CD4-positive, CD25-positive, alpha-beta regulatory T cell (primary cell): ENCODE measurements at regions not wholly inside any gene's neighbourhood (a gene's known extent, or its start where the extent isn't known, plus 50 kb on each side); places are given as distances from the start of the nearest gene placed in this dataset.

Source experiments
- ATAC-seq, 2 donors: fragments of 150-1000 bp; cut with Tn5 transposase; one replicate each; pipeline ENCODE4 v1.10.0; 2021; ENCODE audit warnings: low read depth in 2 of 2, moderate number of reproducible peaks in 2 of 2, moderate library complexity in 1 of 2
- DNase-seq, 3 donors: peaks; one replicate each; pipeline versions ENCODE4 v3.0.0 to v3.0.0-alpha.2; 2012 to 2022; ENCODE audit warnings: mixed read lengths in 1 of 3
- H3K27ac ChIP-seq: one replicate; pipeline ENCODE4 v1.7.0; 2013; ENCODE audit warnings: mild to moderate bottlenecking, low read length; ENCODE audit not compliant: insufficient read depth, poor library complexity, severe bottlenecking
- H3K27me3 ChIP-seq: one replicate; pipeline ENCODE4 v1.7.0; 2013; ENCODE audit warnings: low read length; ENCODE audit not compliant: control insufficient read depth, insufficient read depth
- H3K36me3 ChIP-seq: one replicate; pipeline ENCODE4 v1.7.0; 2013; ENCODE audit warnings: mild to moderate bottlenecking, low read length, moderate library complexity; ENCODE audit not compliant: control insufficient read depth, insufficient read depth
- H3K4me1 ChIP-seq: 2 replicates; pipeline ENCODE4 v1.7.0; 2013; ENCODE audit warnings: mild to moderate bottlenecking, low read length; ENCODE audit not compliant: insufficient read depth, control insufficient read depth, poor library complexity, severe bottlenecking
- H3K4me3 ChIP-seq: one replicate; pipeline ENCODE4 v1.7.0; 2013; ENCODE audit warnings: low read depth, mild to moderate bottlenecking, low read length, moderate library complexity
- H3K9me3 ChIP-seq, 2 experiments: 1 replicate in 1 of 2; 2 replicates in 1 of 2; pipeline ENCODE4 v1.7.0; 2013; ENCODE audit warnings: low read length in 2 of 2, mild to moderate bottlenecking in 1 of 2, moderate library complexity in 1 of 2; ENCODE audit not compliant: control insufficient read depth in 2 of 2
- H3K27ac Mint-ChIP-seq, 3 donors: one replicate each; pipeline ENCODE4 v1.8.0; 2020 to 2022; ENCODE audit warnings: mild to moderate bottlenecking in 3 of 3, mixed read lengths in 3 of 3, moderate library complexity in 2 of 3
- H3K27me3 Mint-ChIP-seq: one replicate; pipeline ENCODE4 v1.8.0; 2022; ENCODE audit warnings: mild to moderate bottlenecking, mixed read lengths
- H3K36me3 Mint-ChIP-seq: one replicate; pipeline ENCODE4 v1.8.0; 2020; ENCODE audit warnings: mixed read lengths
- H3K4me1 Mint-ChIP-seq, 4 donors: one replicate each; pipeline ENCODE4 v1.8.0; 2020 to 2022; ENCODE audit warnings: mixed read lengths in 4 of 4, mild to moderate bottlenecking in 1 of 4
- H3K4me3 Mint-ChIP-seq, 4 donors: one replicate each; pipeline ENCODE4 v1.8.0; 2020 to 2022; ENCODE audit warnings: mild to moderate bottlenecking in 4 of 4, mixed read lengths in 4 of 4, moderate library complexity in 3 of 4
- H3K9me3 Mint-ChIP-seq, 7 donors: one replicate each; pipeline ENCODE4 v1.8.0; 2020 to 2022; ENCODE audit warnings: mixed read lengths in 7 of 7, mild to moderate bottlenecking in 3 of 7, moderate library complexity in 2 of 7

GRCh38 chr6:47168180-47168579 lies 126.0 kb upstream of the ADGRF1 start:
- Histone ChIP-seq H3K4me3 (no peak overlapping the region), H3K27ac (no peak overlapping the region), H3K4me1 (no peaks in the 10 kb centered on the region), H3K36me3 (no peaks in the 10 kb centered on the region), H3K9me3 (no peaks in the 10 kb centered on the region), H3K27me3 (no peaks in the 10 kb centered on the region)
- H3K27me3 Mint-ChIP-seq = peaks cover 4% of the 10 kb centered on the region
- no peaks in the 10 kb centered on the region for H3K36me3 Mint-ChIP-seq
- H3K4me3 Mint-ChIP-seq = no peak overlapping the region
- no peak overlapping the region for H3K27ac Mint-ChIP-seq
- peaks cover 0 to 6% (median 4%) of the 10 kb centered on the region in 7 donors for H3K9me3 Mint-ChIP-seq
- ATAC-seq (no peak), DNase-seq (no peak)
- H3K4me1 Mint-ChIP-seq = no peaks in the 10 kb centered on the region

DNA sequence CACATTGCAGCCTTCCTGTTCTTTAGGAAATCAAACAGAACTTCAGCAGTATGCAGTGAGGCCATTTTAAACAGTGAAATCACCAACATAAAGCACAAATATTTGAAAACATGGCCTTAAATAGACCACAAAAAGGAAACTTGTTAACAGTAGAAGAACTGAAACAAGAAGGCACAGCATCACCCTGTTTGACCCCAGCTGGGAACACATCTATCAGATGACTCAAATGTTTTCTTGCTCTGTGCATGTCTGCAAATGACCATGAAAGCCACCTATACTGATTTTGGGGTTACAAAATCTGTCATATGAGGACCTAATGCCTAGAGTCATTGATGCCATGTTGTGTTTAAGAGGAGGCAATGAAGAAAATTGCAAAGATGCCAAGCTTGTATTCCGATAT lies 123.8 kb upstream of the ADGRF1 start:
- no peaks in the 10 kb centered on the region for H3K4me1 Mint-ChIP-seq
- ATAC-seq (no peak), DNase-seq (no peak)
- peaks cover 0 to 9% (median 4%) of the 10 kb centered on the region in 7 donors for H3K9me3 Mint-ChIP-seq
- Histone ChIP-seq H3K4me3 (no peak overlapping the region), H3K27ac (no peak overlapping the region), H3K4me1 (no peaks in the 10 kb centered on the region), H3K36me3 (no peaks in the 10 kb centered on the region), H3K9me3 (no peaks in the 10 kb centered on the region), H3K27me3 (no peaks in the 10 kb centered on the region)
- no peak overlapping the region for H3K4me3 Mint-ChIP-seq
- no peak overlapping the region for H3K27ac Mint-ChIP-seq
- peaks cover 4% of the 10 kb centered on the region for H3K27me3 Mint-ChIP-seq
- no peaks in the 10 kb centered on the region for H3K36me3 Mint-ChIP-seq

DNA sequence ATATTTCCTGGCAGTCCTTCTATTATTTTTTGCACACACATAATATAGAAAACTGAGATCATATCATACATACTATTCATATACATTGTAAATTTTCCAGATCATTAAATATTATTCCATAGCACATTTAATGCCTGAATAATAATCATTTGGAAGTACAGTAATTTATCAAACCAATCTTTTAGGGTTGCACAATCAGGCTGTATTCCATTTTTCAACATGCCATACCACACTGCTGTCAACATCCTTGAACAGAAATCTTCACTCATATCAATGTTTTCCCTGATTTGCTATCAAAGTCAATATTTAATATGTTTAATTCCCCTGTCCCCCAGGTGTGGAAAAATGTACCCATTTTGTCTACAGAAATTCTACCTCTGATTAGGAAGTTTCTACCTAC lies 122.7 kb upstream of the ADGRF1 start:
- Histone ChIP-seq H3K27me3 (no peaks in the 10 kb centered on the region), H3K4me3 (no peak overlapping the region), H3K9me3 (no peaks in the 10 kb centered on the region), H3K36me3 (no peaks in the 10 kb centered on the region), H3K4me1 (no peaks in the 10 kb centered on the region), H3K27ac (no peak overlapping the region)
- Mint-ChIP-seq H3K27me3 (peaks cover 4% of the 10 kb centered on the region), H3K4me1 (no peaks in the 10 kb centered on the region), H3K27ac (no peak overlapping the region), H3K36me3 (no peaks in the 10 kb centered on the region), H3K4me3 (no peak overlapping the region), H3K9me3 (peaks cover 0 to 9% (median 4%) of the 10 kb centered on the region in 7 donors)
- no peak for ATAC-seq
- no peak for DNase-seq

- H3K9me3 Mint-ChIP-seq = peaks cover 0 to 10% (median 3%) of the 10 kb centered on the region in 7 donors
- no peak overlapping the region for H3K27ac ChIP-seq
- no peaks in the 10 kb centered on the region for H3K36me3 Mint-ChIP-seq
- H3K9me3 ChIP-seq = no peaks in the 10 kb centered on the region
- no peaks in the 10 kb centered on the region for H3K27me3 ChIP-seq
- no peak overlapping the region for H3K4me3 Mint-ChIP-seq
- no peak overlapping the region for H3K27ac Mint-ChIP-seq
- ATAC-seq (no peak), DNase-seq (no peak)
- H3K4me1 Mint-ChIP-seq = no peaks in the 10 kb centered on the region
- H3K27me3 Mint-ChIP-seq = peaks cover 4% of the 10 kb centered on the region
- H3K36me3 ChIP-seq = no peaks in the 10 kb centered on the region
- H3K4me1 ChIP-seq = no peaks in the 10 kb centered on the region
- no peak overlapping the region for H3K4me3 ChIP-seq
Measured at GRCh38 chr6:47163536-47163935, 121.4 kb upstream of the ADGRF1 start.

DNA sequence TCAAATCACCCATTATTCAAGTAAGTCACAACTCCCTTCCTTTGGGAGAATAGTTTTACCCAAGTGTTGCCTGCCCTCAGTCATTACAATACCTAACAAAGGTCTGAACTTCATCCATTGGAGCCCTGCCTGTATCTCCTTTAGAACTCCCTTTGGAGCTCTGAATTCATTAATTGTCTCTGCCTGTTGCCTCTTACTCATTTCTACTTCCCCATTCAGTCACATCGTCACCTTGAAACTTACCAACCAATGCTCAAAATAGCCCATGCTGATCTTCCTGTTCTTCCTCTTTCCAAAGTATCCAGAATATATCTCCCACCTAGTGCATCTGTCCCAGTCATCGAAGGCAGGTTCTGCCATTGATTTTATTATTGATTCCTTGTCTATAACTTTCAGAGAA lies 120.7 kb upstream of the ADGRF1 start:
- Mint-ChIP-seq H3K27ac (no peak overlapping the region), H3K4me1 (no peaks in the 10 kb centered on the region), H3K27me3 (peaks cover 4% of the 10 kb centered on the region), H3K4me3 (no peak overlapping the region), H3K36me3 (no peaks in the 10 kb centered on the region), H3K9me3 (peaks cover 0 to 10% (median 2%) of the 10 kb centered on the region in 7 donors)
- no peak for ATAC-seq
- Histone ChIP-seq H3K9me3 (no peaks in the 10 kb centered on the region), H3K4me1 (no peaks in the 10 kb centered on the region), H3K27me3 (no peaks in the 10 kb centered on the region), H3K4me3 (no peak overlapping the region), H3K36me3 (no peaks in the 10 kb centered on the region), H3K27ac (no peak overlapping the region)
- no peak for DNase-seq

- no peaks in the 10 kb centered on the region for H3K9me3 ChIP-seq
- Mint-ChIP-seq H3K27me3 (peaks cover 4% of the 10 kb centered on the region), H3K4me1 (no peaks in the 10 kb centered on the region), H3K9me3 (peaks cover 0 to 10% (median 2%) of the 10 kb centered on the region in 7 donors), H3K36me3 (no peaks in the 10 kb centered on the region), H3K27ac (no peak overlapping the region), H3K4me3 (no peak overlapping the region)
- no peak overlapping the region for H3K27ac ChIP-seq
- H3K36me3 ChIP-seq = no peaks in the 10 kb centered on the region
- DNase-seq (no peak), ATAC-seq (no peak)
- H3K4me1 ChIP-seq = no peaks in the 10 kb centered on the region
- H3K27me3 ChIP-seq = no peaks in the 10 kb centered on the region
- H3K4me3 ChIP-seq = no peak overlapping the region
Measured at GRCh38 chr6:47162231-47162630, 120.1 kb upstream of the ADGRF1 start.

DNA sequence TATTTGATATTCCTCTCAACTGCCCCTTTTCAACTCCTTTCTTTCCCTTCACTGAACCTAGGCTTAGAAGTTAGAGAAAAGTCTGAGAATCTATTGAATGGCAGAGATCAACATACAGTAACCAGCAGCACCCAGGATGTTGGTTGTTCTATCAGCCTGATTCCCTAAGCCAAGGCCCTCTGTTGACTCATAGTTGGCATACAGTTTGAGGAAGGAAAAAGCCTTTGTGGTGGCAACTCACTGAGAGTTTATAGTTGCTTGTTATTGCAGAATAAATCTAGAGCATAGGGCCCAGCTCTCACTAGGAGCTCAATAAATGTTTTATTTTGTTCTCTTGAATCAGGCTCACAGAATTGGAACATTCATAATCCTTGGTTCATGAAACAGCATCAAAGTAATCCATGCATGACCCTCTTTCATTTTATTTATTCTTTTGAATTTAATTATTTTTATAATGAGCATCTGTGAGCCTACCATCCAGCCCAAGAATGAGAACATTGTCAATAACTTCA lies 119.1 kb upstream of the ADGRF1 start:
- H3K27me3 ChIP-seq = no peaks in the 10 kb centered on the region
- H3K4me1 ChIP-seq = no peaks in the 10 kb centered on the region
- no peaks in the 10 kb centered on the region for H3K4me1 Mint-ChIP-seq
- DNase-seq (no peak), ATAC-seq (no peak)
- H3K4me3 ChIP-seq = no peak overlapping the region
- H3K27ac Mint-ChIP-seq = no peak overlapping the region
- no peak overlapping the region for H3K27ac ChIP-seq
- H3K9me3 Mint-ChIP-seq = peaks cover 0 to 10% (median 2%) of the 10 kb centered on the region in 7 donors
- no peaks in the 10 kb centered on the region for H3K36me3 ChIP-seq
- H3K36me3 Mint-ChIP-seq = no peaks in the 10 kb centered on the region
- H3K4me3 Mint-ChIP-seq = no peak overlapping the region
- H3K9me3 ChIP-seq = no peaks in the 10 kb centered on the region
- peaks cover 4% of the 10 kb centered on the region for H3K27me3 Mint-ChIP-seq

- Histone ChIP-seq H3K27ac (no peak overlapping the region), H3K36me3 (no peaks in the 10 kb centered on the region), H3K4me1 (no peaks in the 10 kb centered on the region), H3K4me3 (no peak overlapping the region), H3K27me3 (no peaks in the 10 kb centered on the region), H3K9me3 (no peaks in the 10 kb centered on the region)
- ATAC-seq = no peak
- H3K27ac Mint-ChIP-seq = no peak overlapping the region
- H3K36me3 Mint-ChIP-seq = no peaks in the 10 kb centered on the region
- peaks cover 0 to 10% (median 2%) of the 10 kb centered on the region in 7 donors for H3K9me3 Mint-ChIP-seq
- no peak for DNase-seq
- H3K4me1 Mint-ChIP-seq = no peaks in the 10 kb centered on the region
- H3K4me3 Mint-ChIP-seq = no peak overlapping the region
- peaks cover 4% of the 10 kb centered on the region for H3K27me3 Mint-ChIP-seq
Measured at GRCh38 chr6:47160702-47161101, 118.6 kb upstream of the ADGRF1 start.
